A549 (cell line): ENCODE measurements at regions not wholly inside any gene's neighbourhood (a gene's known extent, or its start where the extent isn't known, plus 50 kb on each side); places are given as distances from the start of the nearest gene placed in this dataset.

ENCODE experiments used
- ATAC-seq, 2 experiments: fragments of 200-7000 bp in 1 of 2; fragments of >200 bp in 1 of 2; cut with Nextera tagmentation in 1 of 2; cut with Tn5 transposase in 1 of 2; 3 replicates each; pipeline versions ENCODE4 v1.8.0 to v1.9.1; 2018 to 2020; ENCODE audit warnings: mild to moderate bottlenecking in 1 of 2, moderate library complexity in 1 of 2
- CTCF ChIA-PET: fragments of 300-600 bp; sonication (Branson Sonifier 250); formaldehyde crosslinking; extraction: SDS; loops from one replicate; lab custom pipeline; 2021; ENCODE audit warnings: antibody characterized with exemption, inconsistent platforms; lab: Yijun Ruan, JAX
- POLR2A ChIA-PET: fragments of 350-600 bp; formaldehyde crosslinking; extraction: SDS; loops from one replicate; lab custom pipeline; 2021; ENCODE audit warnings: antibody characterized with exemption, inconsistent platforms; lab: Yijun Ruan, JAX
- DNase-seq, 2 experiments: peaks; one replicate each; pipeline versions ENCODE4 v3.0.0 to v3.0.0-alpha.2; 2011 to 2016; ENCODE audit warnings: low read depth in 1 of 2, low spot score in 1 of 2
- FAIRE-seq: peaks from 2 replicates; lab custom pipeline; 2011; peaks lifted over from hg19 to GRCh38; lab: Jason Lieb, UNC
- H3K27ac ChIP-seq, 2 experiments: fragments of >200 bp; sonication (Bioruptor Twin); formaldehyde crosslinking; 3 replicates each; pipeline ENCODE4 v1.5.1; 2016 to 2017
- H3K4me1 ChIP-seq: fragments of >200 bp; sonication (Bioruptor Twin); formaldehyde crosslinking; 3 replicates; pipeline ENCODE4 v1.6.1; 2016
- H3K4me2 ChIP-seq: fragments of >200 bp; sonication (Bioruptor Twin); formaldehyde crosslinking; 3 replicates; pipeline ENCODE4 v1.6.1; 2016
- H3K4me3 ChIP-seq: fragments of >200 bp; sonication (Bioruptor Twin); formaldehyde crosslinking; 3 replicates; pipeline ENCODE4 v1.5.1; 2016
- H3K9me3 ChIP-seq: fragments of >200 bp; sonication (Bioruptor Twin); formaldehyde crosslinking; 3 replicates; pipeline ENCODE4 v1.6.1; 2016
- BCL3 ChIP-seq: fragments of >200 bp; sonication (Bioruptor Twin); formaldehyde crosslinking; IDR thresholded peaks from 3 replicates; pipeline ENCODE4 v1.6.1; 2016
- BHLHE40 ChIP-seq: IDR thresholded peaks from 2 replicates; pipeline ENCODE4 v1.6.1; 2012; ENCODE audit warnings: low read depth, low read length, inconsistent platforms
- CBX2 ChIP-seq: fragments of 200-600 bp; sonication (generic); IDR thresholded peaks from 2 replicates; pipeline ENCODE4 v1.6.1; 2016; ENCODE audit warnings: low read depth, mild to moderate bottlenecking, borderline replicate concordance
- CBX8 ChIP-seq: fragments of 200-600 bp; sonication (generic); IDR thresholded peaks from 2 replicates; pipeline ENCODE4 v1.6.1; 2016
- CHD2 ChIP-seq: fragments of 150-350 bp; IDR thresholded peaks from 2 replicates; pipeline ENCODE4 v1.6.1; 2014; ENCODE audit warnings: low read length; ENCODE audit not compliant: partially characterized antibody
- ELK1 ChIP-seq: fragments of 150-350 bp; IDR thresholded peaks from 2 replicates; pipeline ENCODE4 v1.6.1; 2014; ENCODE audit warnings: low read depth, mild to moderate bottlenecking, low read length
- ESRRA ChIP-seq: fragments of 150-350 bp; IDR thresholded peaks from 2 replicates; pipeline ENCODE4 v1.6.1; 2014; ENCODE audit warnings: mild to moderate bottlenecking, low read length, borderline replicate concordance
- FOSB ChIP-seq: fragments of 250-450 bp; sonication (Bioruptor Pico); IDR thresholded peaks from 2 replicates; pipeline ENCODE4 v1.5.0; 2020; ENCODE audit warnings: mild to moderate bottlenecking, moderate library complexity
- FOSL2 ChIP-seq, 2 experiments: fragments of 450-650 bp in 1 of 2; fragments of >200 bp in 1 of 2; sonication (Bioruptor Twin) in 1 of 2; formaldehyde crosslinking; IDR thresholded peaks; 2 replicates each; pipeline versions ENCODE4 v1.5.0 to v1.6.1; 2016 to 2020; ENCODE audit warnings: mild to moderate bottlenecking in 1 of 2, moderate library complexity in 1 of 2
- HOXA7 ChIP-seq: fragments of 250-450 bp; sonication (Bioruptor Pico); IDR thresholded peaks from 2 replicates; pipeline ENCODE4 v1.5.0; 2020; ENCODE audit warnings: mild to moderate bottlenecking, moderate library complexity
- HOXB13 ChIP-seq: fragments of 250-450 bp; sonication (Bioruptor Pico); IDR thresholded peaks from 2 replicates; pipeline ENCODE4 v1.5.0; 2020; ENCODE audit warnings: low read depth, mild to moderate bottlenecking, moderate library complexity
- KDM1A ChIP-seq: fragments of 200-600 bp; sonication (generic); IDR thresholded peaks from 2 replicates; pipeline ENCODE4 v1.6.1; 2016; ENCODE audit warnings: low read depth, mild to moderate bottlenecking
- KDM5A ChIP-seq: fragments of 200-600 bp; sonication (generic); IDR thresholded peaks from 2 replicates; pipeline ENCODE4 v1.6.1; 2016; ENCODE audit warnings: antibody characterized with exemption, mild to moderate bottlenecking
- MYC ChIP-seq: IDR thresholded peaks from 2 replicates; pipeline ENCODE4 v1.6.1; 2012; ENCODE audit warnings: mild to moderate bottlenecking, inconsistent platforms, low read length, improper control_type of control experiment, borderline replicate concordance
- NPAS2 ChIP-seq: fragments of 250-450 bp; sonication (Bioruptor Pico); IDR thresholded peaks from 2 replicates; pipeline ENCODE4 v1.8.0; 2022; ENCODE audit warnings: mild to moderate bottlenecking, moderate library complexity, borderline replicate concordance
- NR3C1 ChIP-seq: fragments of >200 bp; sonication (Bioruptor Twin); formaldehyde crosslinking; IDR thresholded peaks from 3 replicates; pipeline ENCODE4 v1.6.1; 2017
- RAD21 ChIP-seq, 2 experiments: fragments of >200 bp in 1 of 2; sonication (Bioruptor Twin) in 1 of 2; formaldehyde crosslinking in 1 of 2; IDR thresholded peaks in 1 of 2; conservative IDR thresholded peaks in 1 of 2; 2 replicates in 1 of 2; 3 replicates in 1 of 2; pipeline ENCODE4 v1.6.1; 2012 to 2018; ENCODE audit warnings: inconsistent platforms in 1 of 2
- RCOR1 ChIP-seq: fragments of 150-350 bp; IDR thresholded peaks from 2 replicates; pipeline ENCODE4 v1.6.1; 2014; ENCODE audit warnings: antibody characterized with exemption, low read length, low read depth
- RFX5 ChIP-seq: fragments of 450-650 bp; IDR thresholded peaks from 2 replicates; pipeline ENCODE4 v1.7.1; 2014; ENCODE audit warnings: antibody characterized with exemption, mild to moderate bottlenecking, moderate library complexity
- RNF2 ChIP-seq: fragments of 200-600 bp; sonication (generic); IDR thresholded peaks from 2 replicates; pipeline ENCODE4 v1.6.1; 2016; ENCODE audit warnings: low read depth, mild to moderate bottlenecking, antibody characterized with exemption, moderate library complexity, borderline replicate concordance
- SREBF2 ChIP-seq: fragments of 450-650 bp; IDR thresholded peaks from 2 replicates; pipeline ENCODE4 v1.6.1; 2014; ENCODE audit warnings: mild to moderate bottlenecking, moderate library complexity
- ZC3H11A ChIP-seq: fragments of 450-650 bp; IDR thresholded peaks from 2 replicates; pipeline ENCODE4 v1.6.1; 2014; ENCODE audit warnings: antibody characterized with exemption, mild to moderate bottlenecking
- ZNF302 ChIP-seq: fragments of 250-450 bp; sonication (Bioruptor Pico); IDR thresholded peaks from 2 replicates; pipeline ENCODE4 v1.9.0; 2021; ENCODE audit warnings: inconsistent platforms, mild to moderate bottlenecking, moderate library complexity
- WGBS: methylation state at CpG from one replicate; pipeline ENCODE4 v1.1.6; 2017; ENCODE audit errors: missing lambda C conversion rate; 5-methylcytosine and 5-hydroxymethylcytosine counted together
- TF ChIP-seq, protein P1 (sequence below): fragments of >200 bp; sonication (Bioruptor Twin); formaldehyde crosslinking; IDR thresholded peaks from 3 replicates; pipeline ENCODE4 v1.5.1; 2016

GRCh38 chr1:91148641-91149069 lies 126.8 kb upstream of the ZNF644 start (continued):
- TF ChIP-seq NPAS2, result no peak
- no peak for TF ChIP-seq MYC

DNA sequence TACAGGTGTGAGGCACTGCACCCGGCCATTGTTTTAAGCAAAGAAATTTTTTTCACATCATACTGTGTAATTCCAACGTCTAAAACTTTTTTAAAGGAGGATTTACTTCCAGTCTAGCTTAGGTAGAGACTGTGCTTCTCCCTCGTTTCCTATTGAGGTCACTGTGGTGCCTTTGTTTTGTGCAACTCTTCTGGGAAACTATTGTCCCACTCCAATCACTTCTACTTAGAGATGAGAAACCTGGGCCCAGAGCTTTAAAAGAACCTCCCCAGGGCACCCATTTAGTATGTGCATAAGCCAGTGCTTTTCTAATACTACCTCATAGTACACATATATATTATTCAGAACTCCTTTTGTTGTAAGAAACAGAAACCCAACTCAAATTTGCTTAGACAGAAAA lies 120.0 kb upstream of the ZNF644 start:
- Histone ChIP-seq H3K27ac (no peak overlapping the region), H3K4me1 (no peaks in the 10 kb centered on the region), H3K4me2 (no peak overlapping the region), H3K4me3 (no peak overlapping the region), H3K9me3 (no peaks in the 10 kb centered on the region)
- no peak for DNase-seq
- CTCF ChIA-PET, result interaction anchor here (1.3 kb wide), 1 partner anchor 22 kb away, joined by 3 read pairs; no protein-coding TSS in a partner anchor
- no peak for FAIRE-seq
- no peak for ATAC-seq
- WGBS, result 22% methylated on average over 3 of the region's 3 CpGs
- TF ChIP-seq CHD2, result no peak
- no peak for TF ChIP-seq RCOR1
- TF ChIP-seq HOXA7 (CRISPR knock-in tag), result no peak
- TF ChIP-seq CBX2, result no peak
- POLR2A ChIA-PET, result no interaction called here

- no peak overlapping the region for H3K4me2 ChIP-seq
- H3K4me1 ChIP-seq, result no peaks in the 10 kb centered on the region
- ATAC-seq (no peak), DNase-seq (no peak)
- POLR2A ChIA-PET, result no interaction called here
- H3K4me3 ChIP-seq, result no peak overlapping the region
- H3K9me3 ChIP-seq, result no peaks in the 10 kb centered on the region
- CTCF ChIA-PET, result interaction anchor here (1.5 kb wide), 1 partner anchor 26 kb away, joined by 5 read pairs; no protein-coding TSS in a partner anchor
- WGBS, result 21% methylated on average over 3 of the region's 3 CpGs
- no peak for TF ChIP-seq BHLHE40
- no peak for TF ChIP-seq ZC3H11A
- TF ChIP-seq ZNF302 (CRISPR knock-in tag), result no peak
- no peak for TF ChIP-seq BCL3
- TF ChIP-seq RAD21 (conservative IDR thresholded peaks at IDR 0.05 in 1 of 2, IDR thresholded peaks at IDR 0.05 in 1 of 2), result no peak
- TF ChIP-seq CBX8, result no peak
- TF ChIP-seq SREBF2, result no peak
- TF ChIP-seq, all 56 proteins: peak for 0
- no peak for FAIRE-seq
- no peak overlapping the region for H3K27ac ChIP-seq
Observed at GRCh38 chr1:91138959-91139358, 117.1 kb upstream of the ZNF644 start.

DNA sequence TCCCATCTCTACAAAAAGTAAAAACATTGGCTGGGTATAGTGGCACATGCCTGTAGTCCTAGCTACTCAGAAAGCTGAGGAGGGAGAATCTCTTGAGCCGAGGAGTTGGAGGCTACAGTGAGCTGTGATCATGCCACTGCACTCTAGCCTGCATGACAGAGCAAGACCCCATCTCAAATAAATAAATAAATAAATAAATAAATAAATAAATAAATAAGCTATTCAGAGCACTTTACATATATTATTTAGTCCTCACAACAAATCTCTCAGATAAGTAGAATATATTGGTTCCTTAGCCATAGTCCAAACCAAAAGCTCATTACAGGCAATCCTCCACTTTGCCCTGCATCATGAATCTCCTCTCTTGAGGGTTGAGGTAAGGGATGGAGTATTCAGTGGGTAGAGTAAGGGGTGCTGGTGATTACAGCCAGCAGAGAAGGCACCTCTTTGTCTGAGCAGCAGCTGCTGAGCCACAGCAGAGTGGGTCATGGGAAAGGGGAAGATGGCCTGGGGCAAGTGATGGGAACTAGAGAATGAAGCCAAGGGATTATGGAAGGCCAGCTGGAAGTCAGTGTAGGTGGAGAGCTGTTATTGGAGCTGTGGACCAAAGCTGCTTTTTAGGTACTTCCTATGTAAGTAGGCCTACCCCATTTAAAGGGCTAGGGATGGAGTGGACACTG lies 115.5 kb upstream of the ZNF644 start:
- POLR2A ChIA-PET, result no interaction called here
- WGBS, result 53% methylated on average over 1 of the region's 1 CpG

More for the DNA sequence above, 115.5 kb upstream of the ZNF644 start:
- Histone ChIP-seq H3K4me2 (no peak overlapping the region), H3K9me3 (no peaks in the 10 kb centered on the region), H3K4me3 (no peak overlapping the region), H3K27ac (no peak overlapping the region), H3K4me1 (no peaks in the 10 kb centered on the region)
- FAIRE-seq (no peak), DNase-seq (no peak), ATAC-seq (no peak)
- no peak for TF ChIP-seq RAD21 (conservative IDR thresholded peaks at IDR 0.05 in 1 of 2, IDR thresholded peaks at IDR 0.05 in 1 of 2)
- TF ChIP-seq FOSB (CRISPR knock-in tag), result no peak
- no peak for TF ChIP-seq ELK1
- TF ChIP-seq, protein P1, sequence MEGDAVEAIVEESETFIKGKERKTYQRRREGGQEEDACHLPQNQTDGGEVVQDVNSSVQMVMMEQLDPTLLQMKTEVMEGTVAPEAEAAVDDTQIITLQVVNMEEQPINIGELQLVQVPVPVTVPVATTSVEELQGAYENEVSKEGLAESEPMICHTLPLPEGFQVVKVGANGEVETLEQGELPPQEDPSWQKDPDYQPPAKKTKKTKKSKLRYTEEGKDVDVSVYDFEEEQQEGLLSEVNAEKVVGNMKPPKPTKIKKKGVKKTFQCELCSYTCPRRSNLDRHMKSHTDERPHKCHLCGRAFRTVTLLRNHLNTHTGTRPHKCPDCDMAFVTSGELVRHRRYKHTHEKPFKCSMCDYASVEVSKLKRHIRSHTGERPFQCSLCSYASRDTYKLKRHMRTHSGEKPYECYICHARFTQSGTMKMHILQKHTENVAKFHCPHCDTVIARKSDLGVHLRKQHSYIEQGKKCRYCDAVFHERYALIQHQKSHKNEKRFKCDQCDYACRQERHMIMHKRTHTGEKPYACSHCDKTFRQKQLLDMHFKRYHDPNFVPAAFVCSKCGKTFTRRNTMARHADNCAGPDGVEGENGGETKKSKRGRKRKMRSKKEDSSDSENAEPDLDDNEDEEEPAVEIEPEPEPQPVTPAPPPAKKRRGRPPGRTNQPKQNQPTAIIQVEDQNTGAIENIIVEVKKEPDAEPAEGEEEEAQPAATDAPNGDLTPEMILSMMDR, result no peak
- TF ChIP-seq ZC3H11A, result no peak
- TF ChIP-seq BCL3, result no peak
- no peak for TF ChIP-seq ESRRA
- no peak for TF ChIP-seq NPAS2
- no peak for TF ChIP-seq HOXB13
- no peak for TF ChIP-seq NR3C1
- TF ChIP-seq KDM1A, result no peak
- TF ChIP-seq RCOR1, result no peak
- TF ChIP-seq FOSL2 (IDR thresholded peaks at IDR 0.05), result no peak
- TF ChIP-seq FOSL2 (CRISPR knock-in tag; IDR thresholded peaks at IDR 0.05), result no peak
- TF ChIP-seq KDM5A, result no peak
- no peak for TF ChIP-seq RFX5
- TF ChIP-seq RNF2, result no peak
- CTCF ChIA-PET, result interaction anchor here (3.0 kb wide), 1 partner anchor 28 kb away, joined by 10 read pairs; no protein-coding TSS in a partner anchor
